Parathyroid adenoma (tissue), 2 donors: ENCODE measurements at regions not wholly inside any gene's neighbourhood (a gene's known extent, or its start where the extent isn't known, plus 50 kb on each side); places are given as distances from the start of the nearest gene placed in this dataset.

Experiments
- H2AFZ ChIP-seq: fragments of 300-600 bp; sonication (generic); one replicate; pipeline ENCODE4 v1.7.0; 2017; ENCODE audit warnings: antibody characterized with exemption, mild to moderate bottlenecking
- H3K27ac ChIP-seq: fragments of 300-600 bp; sonication (generic); one replicate; pipeline ENCODE4 v1.7.0; 2017
- H3K27me3 ChIP-seq: fragments of 300-600 bp; sonication (generic); one replicate; pipeline ENCODE4 v1.7.0; 2017; ENCODE audit warnings: low read length; ENCODE audit not compliant: control insufficient read depth, insufficient read depth
- H3K36me3 ChIP-seq: fragments of 300-600 bp; sonication (generic); one replicate; pipeline ENCODE4 v1.7.0; 2017; ENCODE audit warnings: low read length; ENCODE audit not compliant: control insufficient read depth, insufficient read depth
- H3K4me1 ChIP-seq: fragments of 300-600 bp; sonication (generic); one replicate; pipeline ENCODE4 v1.7.0; 2017; ENCODE audit warnings: control low read depth
- H3K4me2 ChIP-seq: fragments of 300-600 bp; sonication (generic); one replicate; pipeline ENCODE4 v1.7.0; 2017; ENCODE audit warnings: low read length
- H3K4me3 ChIP-seq: fragments of 300-600 bp; sonication (generic); one replicate; pipeline ENCODE4 v1.7.0; 2017; ENCODE audit warnings: low read depth, low read length
- H3K79me2 ChIP-seq: fragments of 300-600 bp; sonication (generic); one replicate; pipeline ENCODE4 v1.7.0; 2017; ENCODE audit warnings: control low read depth
- H3K9ac ChIP-seq: fragments of 300-600 bp; sonication (generic); one replicate; pipeline ENCODE4 v1.7.0; 2017; ENCODE audit warnings: mild to moderate bottlenecking
- H3K9me3 ChIP-seq: fragments of 300-600 bp; sonication (generic); one replicate; pipeline ENCODE4 v1.7.0; 2017; ENCODE audit warnings: low read length; ENCODE audit not compliant: control insufficient read depth
- CTCF ChIP-seq: fragments of 300-600 bp; sonication (generic); IDR thresholded peaks from one replicate; pipeline ENCODE4 v1.7.0; 2017; ENCODE audit warnings: antibody characterized with exemption, mild to moderate bottlenecking
- donor health status: primary hyperparathyroidism.

DNA sequence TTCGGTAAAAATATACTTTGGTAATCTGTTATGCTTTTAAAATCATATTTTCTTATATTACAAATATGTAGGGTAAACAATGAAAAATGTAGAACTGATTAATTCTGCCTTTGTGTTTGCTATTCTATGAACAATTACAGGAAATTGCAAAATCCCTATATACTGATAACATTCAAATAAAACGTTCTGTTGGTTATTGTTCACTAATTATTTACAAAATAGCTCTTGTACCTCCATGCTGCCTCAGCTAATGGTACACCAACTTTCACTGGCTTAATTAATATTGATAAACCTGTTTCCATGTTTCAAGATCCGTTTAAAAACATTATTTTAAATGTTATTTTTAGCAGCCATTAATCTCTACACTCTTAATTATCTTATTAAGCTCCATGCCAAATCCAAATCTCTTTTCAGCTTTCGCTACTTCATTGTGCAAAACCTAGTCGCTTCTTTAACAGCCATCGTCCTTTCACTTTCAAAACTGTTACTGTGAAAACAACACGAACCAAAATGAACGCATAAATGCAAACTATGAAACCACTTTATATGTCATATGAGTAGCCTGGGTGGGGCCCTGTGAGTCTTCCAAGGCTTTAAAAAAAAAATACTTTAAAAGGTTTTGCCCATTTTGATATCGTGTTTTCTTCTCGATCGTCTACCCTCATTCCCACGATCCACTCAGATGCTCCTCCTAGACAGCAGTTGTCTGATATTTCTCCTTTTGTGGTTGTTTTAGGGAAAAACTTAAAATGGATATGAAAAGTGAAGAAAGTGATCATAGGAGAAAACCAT is 807.1 kb downstream of the USP25 start:
- Histone ChIP-seq H3K4me1 (no peaks in the 10 kb centered on the region), H3K79me2 (no peaks in the 10 kb centered on the region), H3K36me3 (no peaks in the 10 kb centered on the region), H3K4me3 (no peak overlapping the region), H2AFZ (no peak overlapping the region), H3K27ac (no peak overlapping the region), H3K9ac (no peak overlapping the region), H3K9me3 (no peaks in the 10 kb centered on the region), H3K4me2 (no peak overlapping the region), H3K27me3 (no peaks in the 10 kb centered on the region)
- TF ChIP-seq CTCF, result no peak

GRCh38 chr21:16537501-16537900 is 807.7 kb downstream of the USP25 start:
- no peak for TF ChIP-seq CTCF
- Histone ChIP-seq H3K27me3 (no peaks in the 10 kb centered on the region), H3K9ac (no peak overlapping the region)

DNA sequence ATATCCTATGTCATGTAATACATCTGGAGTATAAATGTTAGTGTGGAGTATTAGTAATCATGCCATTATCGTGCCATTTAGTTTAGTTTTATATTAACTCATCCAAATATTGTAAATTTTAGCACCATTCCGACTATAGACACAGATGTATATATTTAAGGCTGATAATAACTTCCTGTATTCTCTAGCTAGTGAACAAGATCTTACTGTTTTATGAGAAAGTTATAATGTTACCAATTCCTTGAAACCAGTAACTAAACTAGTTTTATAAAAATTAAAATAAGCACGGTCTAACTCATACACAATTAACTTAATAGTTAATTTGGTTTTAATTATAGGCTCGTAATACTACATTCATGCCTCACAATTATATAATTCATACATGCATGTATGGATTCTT is 808.6 kb downstream of the USP25 start:
- no peak overlapping the region for H3K9ac ChIP-seq
- H3K36me3 ChIP-seq, result no peaks in the 10 kb centered on the region
- no peaks in the 10 kb centered on the region for H3K9me3 ChIP-seq
- no peak for TF ChIP-seq CTCF
- H2AFZ ChIP-seq, result no peak overlapping the region
- H3K4me2 ChIP-seq, result no peak overlapping the region
- no peak overlapping the region for H3K4me3 ChIP-seq
- H3K4me1 ChIP-seq, result no peaks in the 10 kb centered on the region
- no peaks in the 10 kb centered on the region for H3K79me2 ChIP-seq
- no peaks in the 10 kb centered on the region for H3K27me3 ChIP-seq
- no peak overlapping the region for H3K27ac ChIP-seq

More at GRCh38 chr21:16537501-16537900, 807.7 kb downstream of the USP25 start:
- H3K79me2 ChIP-seq, result no peaks in the 10 kb centered on the region
- H3K4me2 ChIP-seq, result no peak overlapping the region
- no peak overlapping the region for H3K27ac ChIP-seq
- no peaks in the 10 kb centered on the region for H3K4me1 ChIP-seq
- no peaks in the 10 kb centered on the region for H3K36me3 ChIP-seq
- H3K9me3 ChIP-seq, result no peaks in the 10 kb centered on the region
- H3K4me3 ChIP-seq, result no peak overlapping the region
- H2AFZ ChIP-seq, result no peak overlapping the region

DNA sequence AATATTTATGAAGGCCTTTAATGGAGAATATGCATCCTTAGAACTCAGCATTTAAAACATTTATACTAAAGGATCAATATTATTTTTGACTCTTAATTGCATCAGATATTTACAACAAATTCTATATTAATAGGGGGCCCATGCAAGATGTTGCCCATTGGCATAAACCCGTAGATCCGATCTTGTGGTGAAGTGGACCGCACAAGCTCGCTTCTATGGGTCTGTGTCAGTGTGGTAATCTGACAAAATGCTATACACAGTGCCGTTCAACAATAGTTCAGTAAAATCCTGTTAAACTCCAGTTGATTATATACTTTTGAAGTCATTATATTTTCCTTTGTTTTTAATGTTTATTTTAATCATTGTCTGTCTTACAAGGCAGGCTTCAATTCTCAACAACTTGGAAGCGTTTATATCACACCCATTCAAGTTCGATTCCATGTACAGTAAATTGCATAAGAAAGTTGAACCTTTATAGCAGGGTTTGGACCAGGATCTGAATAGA is 809.2 kb downstream of the USP25 start:
- Histone ChIP-seq H3K27me3 (no peaks in the 10 kb centered on the region), H3K36me3 (no peaks in the 10 kb centered on the region), H3K27ac (no peak overlapping the region), H3K4me1 (no peaks in the 10 kb centered on the region), H3K9me3 (no peaks in the 10 kb centered on the region), H3K79me2 (no peaks in the 10 kb centered on the region), H3K4me2 (no peak overlapping the region), H2AFZ (no peak overlapping the region), H3K9ac (no peak overlapping the region), H3K4me3 (no peak overlapping the region)
- no peak for TF ChIP-seq CTCF
